SK-N-SH treated with all-trans-retinoic acid at 6 μM for 48 hours (cell line): ENCODE measurements at regions not wholly inside any gene's neighbourhood (a gene's known extent, or its start where the extent isn't known, plus 50 kb on each side); places are given as distances from the start of the nearest gene placed in this dataset.

Experiments used
- BACH2 ChIP-seq: fragments of 250-450 bp; sonication (Bioruptor Pico); IDR thresholded peaks from 2 replicates; pipeline ENCODE4 v1.9.0; 2021; ENCODE audit warnings: mild to moderate bottlenecking, borderline replicate concordance
- CSDC2 ChIP-seq: fragments of 250-450 bp; sonication (Bioruptor Pico); IDR thresholded peaks from 2 replicates; pipeline ENCODE4 v1.5.0; 2020; ENCODE audit warnings: mild to moderate bottlenecking, moderate library complexity
- GLIS3 ChIP-seq: fragments of 250-450 bp; sonication (Bioruptor Pico); IDR thresholded peaks from 2 replicates; pipeline ENCODE4 v1.5.0; 2020; ENCODE audit warnings: mild to moderate bottlenecking, moderate library complexity
- PPARA ChIP-seq: fragments of 250-450 bp; sonication (Bioruptor Pico); IDR thresholded peaks from 2 replicates; pipeline ENCODE4 v1.5.0; 2020; ENCODE audit warnings: mild to moderate bottlenecking, borderline replicate concordance
- RARB ChIP-seq: fragments of 250-450 bp; sonication (Bioruptor Pico); IDR thresholded peaks from 2 replicates; pipeline ENCODE4 v1.8.0; 2021; ENCODE audit warnings: mild to moderate bottlenecking, moderate library complexity
- SNAI2 ChIP-seq: fragments of 250-450 bp; sonication (Bioruptor Pico); IDR thresholded peaks from 2 replicates; pipeline ENCODE4 v1.5.0; 2020; ENCODE audit warnings: mild to moderate bottlenecking, moderate library complexity
- TCF4 ChIP-seq: fragments of 250-450 bp; sonication (Bioruptor Pico); IDR thresholded peaks from 2 replicates; pipeline ENCODE4 v1.8.0; 2021; ENCODE audit warnings: mild to moderate bottlenecking, moderate library complexity, borderline replicate concordance
- ZC3H10 ChIP-seq: fragments of 250-450 bp; sonication (Bioruptor Pico); IDR thresholded peaks from 2 replicates; pipeline ENCODE4 v1.5.1; 2021; ENCODE audit warnings: mild to moderate bottlenecking, moderate library complexity
- ZFP3 ChIP-seq: fragments of 250-450 bp; sonication (Bioruptor Pico); IDR thresholded peaks from 2 replicates; pipeline ENCODE4 v1.5.0; 2020; ENCODE audit warnings: mild to moderate bottlenecking, moderate library complexity
- ZFP30 ChIP-seq: fragments of 450-650 bp; formaldehyde crosslinking; IDR thresholded peaks from 2 replicates; pipeline ENCODE4 v1.5.0; 2022; ENCODE audit warnings: mild to moderate bottlenecking, moderate library complexity
- TF ChIP-seq, protein P1 (sequence below): fragments of 250-450 bp; sonication (Bioruptor Pico); IDR thresholded peaks from 2 replicates; pipeline ENCODE4 v1.8.0; 2020; ENCODE audit warnings: mild to moderate bottlenecking, moderate library complexity, borderline replicate concordance
- TF ChIP-seq, protein P2 (sequence below): fragments of 250-450 bp; sonication (Bioruptor Pico); IDR thresholded peaks from 2 replicates; pipeline ENCODE4 v1.5.0; 2020; ENCODE audit warnings: mild to moderate bottlenecking, moderate library complexity
- TF ChIP-seq, protein P3 (sequence below): fragments of 250-450 bp; sonication (Bioruptor Pico); IDR thresholded peaks from 2 replicates; pipeline ENCODE4 v1.8.0; 2021; ENCODE audit warnings: low read depth, mild to moderate bottlenecking, moderate library complexity, borderline replicate concordance
- TF ChIP-seq, protein P4 (sequence below): fragments of 250-450 bp; sonication (Bioruptor Pico); IDR thresholded peaks from 2 replicates; pipeline ENCODE4 v1.5.1; 2021; ENCODE audit warnings: mild to moderate bottlenecking, moderate library complexity

DNA sequence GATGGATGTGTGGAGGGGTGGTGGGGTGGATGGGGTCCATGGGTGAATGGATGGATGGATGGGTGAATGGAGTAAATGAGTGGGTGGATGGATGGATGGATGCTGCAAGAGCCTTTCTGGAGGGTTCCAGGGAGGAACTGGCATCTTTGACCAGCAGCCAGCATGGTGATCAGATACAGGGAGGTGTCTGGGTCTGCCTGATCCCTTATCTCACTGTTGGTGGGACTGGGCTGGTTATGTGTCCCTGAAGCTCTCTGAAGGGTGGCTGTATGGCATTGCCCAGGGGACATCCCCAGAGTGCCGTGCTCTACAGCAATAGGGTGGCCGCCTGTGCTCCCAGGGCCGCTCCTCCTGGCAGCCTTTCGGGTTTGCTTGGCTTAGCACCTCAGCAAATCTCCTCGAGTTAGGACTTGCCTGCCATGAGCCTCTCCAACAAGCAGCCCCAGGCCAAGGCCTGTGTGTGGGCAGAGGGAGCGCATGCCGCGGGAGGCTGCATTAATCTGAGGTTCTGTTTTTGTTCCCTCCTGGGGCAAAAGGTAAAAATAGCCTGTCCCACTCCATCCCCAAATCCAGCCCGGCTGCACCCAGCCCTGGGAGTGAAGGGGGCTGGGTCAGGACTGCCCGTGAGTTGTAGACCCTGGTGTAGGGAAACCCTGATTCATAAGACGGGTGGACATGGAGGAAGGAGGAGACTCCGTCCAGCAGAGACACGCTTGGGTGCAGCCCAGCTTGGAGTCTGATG is 165.4 kb downstream of the SEC14L1 start:
- TF ChIP-seq, protein P1, sequence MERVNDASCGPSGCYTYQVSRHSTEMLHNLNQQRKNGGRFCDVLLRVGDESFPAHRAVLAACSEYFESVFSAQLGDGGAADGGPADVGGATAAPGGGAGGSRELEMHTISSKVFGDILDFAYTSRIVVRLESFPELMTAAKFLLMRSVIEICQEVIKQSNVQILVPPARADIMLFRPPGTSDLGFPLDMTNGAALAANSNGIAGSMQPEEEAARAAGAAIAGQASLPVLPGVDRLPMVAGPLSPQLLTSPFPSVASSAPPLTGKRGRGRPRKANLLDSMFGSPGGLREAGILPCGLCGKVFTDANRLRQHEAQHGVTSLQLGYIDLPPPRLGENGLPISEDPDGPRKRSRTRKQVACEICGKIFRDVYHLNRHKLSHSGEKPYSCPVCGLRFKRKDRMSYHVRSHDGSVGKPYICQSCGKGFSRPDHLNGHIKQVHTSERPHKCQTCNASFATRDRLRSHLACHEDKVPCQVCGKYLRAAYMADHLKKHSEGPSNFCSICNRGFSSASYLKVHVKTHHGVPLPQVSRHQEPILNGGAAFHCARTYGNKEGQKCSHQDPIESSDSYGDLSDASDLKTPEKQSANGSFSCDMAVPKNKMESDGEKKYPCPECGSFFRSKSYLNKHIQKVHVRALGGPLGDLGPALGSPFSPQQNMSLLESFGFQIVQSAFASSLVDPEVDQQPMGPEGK: no peak
- TF ChIP-seq TCF4: no peak
- TF ChIP-seq, protein P2, sequence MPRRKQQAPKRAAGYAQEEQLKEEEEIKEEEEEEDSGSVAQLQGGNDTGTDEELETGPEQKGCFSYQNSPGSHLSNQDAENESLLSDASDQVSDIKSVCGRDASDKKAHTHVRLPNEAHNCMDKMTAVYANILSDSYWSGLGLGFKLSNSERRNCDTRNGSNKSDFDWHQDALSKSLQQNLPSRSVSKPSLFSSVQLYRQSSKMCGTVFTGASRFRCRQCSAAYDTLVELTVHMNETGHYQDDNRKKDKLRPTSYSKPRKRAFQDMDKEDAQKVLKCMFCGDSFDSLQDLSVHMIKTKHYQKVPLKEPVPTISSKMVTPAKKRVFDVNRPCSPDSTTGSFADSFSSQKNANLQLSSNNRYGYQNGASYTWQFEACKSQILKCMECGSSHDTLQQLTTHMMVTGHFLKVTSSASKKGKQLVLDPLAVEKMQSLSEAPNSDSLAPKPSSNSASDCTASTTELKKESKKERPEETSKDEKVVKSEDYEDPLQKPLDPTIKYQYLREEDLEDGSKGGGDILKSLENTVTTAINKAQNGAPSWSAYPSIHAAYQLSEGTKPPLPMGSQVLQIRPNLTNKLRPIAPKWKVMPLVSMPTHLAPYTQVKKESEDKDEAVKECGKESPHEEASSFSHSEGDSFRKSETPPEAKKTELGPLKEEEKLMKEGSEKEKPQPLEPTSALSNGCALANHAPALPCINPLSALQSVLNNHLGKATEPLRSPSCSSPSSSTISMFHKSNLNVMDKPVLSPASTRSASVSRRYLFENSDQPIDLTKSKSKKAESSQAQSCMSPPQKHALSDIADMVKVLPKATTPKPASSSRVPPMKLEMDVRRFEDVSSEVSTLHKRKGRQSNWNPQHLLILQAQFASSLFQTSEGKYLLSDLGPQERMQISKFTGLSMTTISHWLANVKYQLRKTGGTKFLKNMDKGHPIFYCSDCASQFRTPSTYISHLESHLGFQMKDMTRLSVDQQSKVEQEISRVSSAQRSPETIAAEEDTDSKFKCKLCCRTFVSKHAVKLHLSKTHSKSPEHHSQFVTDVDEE (CRISPR knock-in tag): no peak
- no peak for TF ChIP-seq ZC3H10 (CRISPR knock-in tag)
- TF ChIP-seq PPARA (CRISPR knock-in tag): no peak
- TF ChIP-seq GLIS3 (CRISPR knock-in tag): no peak
- TF ChIP-seq, protein P3, sequence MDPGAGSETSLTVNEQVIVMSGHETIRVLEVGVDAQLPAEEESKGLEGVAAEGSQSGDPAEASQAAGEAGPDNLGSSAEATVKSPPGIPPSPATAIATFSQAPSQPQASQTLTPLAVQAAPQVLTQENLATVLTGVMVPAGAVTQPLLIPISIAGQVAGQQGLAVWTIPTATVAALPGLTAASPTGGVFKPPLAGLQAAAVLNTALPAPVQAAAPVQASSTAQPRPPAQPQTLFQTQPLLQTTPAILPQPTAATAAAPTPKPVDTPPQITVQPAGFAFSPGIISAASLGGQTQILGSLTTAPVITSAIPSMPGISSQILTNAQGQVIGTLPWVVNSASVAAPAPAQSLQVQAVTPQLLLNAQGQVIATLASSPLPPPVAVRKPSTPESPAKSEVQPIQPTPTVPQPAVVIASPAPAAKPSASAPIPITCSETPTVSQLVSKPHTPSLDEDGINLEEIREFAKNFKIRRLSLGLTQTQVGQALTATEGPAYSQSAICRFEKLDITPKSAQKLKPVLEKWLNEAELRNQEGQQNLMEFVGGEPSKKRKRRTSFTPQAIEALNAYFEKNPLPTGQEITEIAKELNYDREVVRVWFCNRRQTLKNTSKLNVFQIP (CRISPR knock-in tag): no peak
- TF ChIP-seq, protein P4, sequence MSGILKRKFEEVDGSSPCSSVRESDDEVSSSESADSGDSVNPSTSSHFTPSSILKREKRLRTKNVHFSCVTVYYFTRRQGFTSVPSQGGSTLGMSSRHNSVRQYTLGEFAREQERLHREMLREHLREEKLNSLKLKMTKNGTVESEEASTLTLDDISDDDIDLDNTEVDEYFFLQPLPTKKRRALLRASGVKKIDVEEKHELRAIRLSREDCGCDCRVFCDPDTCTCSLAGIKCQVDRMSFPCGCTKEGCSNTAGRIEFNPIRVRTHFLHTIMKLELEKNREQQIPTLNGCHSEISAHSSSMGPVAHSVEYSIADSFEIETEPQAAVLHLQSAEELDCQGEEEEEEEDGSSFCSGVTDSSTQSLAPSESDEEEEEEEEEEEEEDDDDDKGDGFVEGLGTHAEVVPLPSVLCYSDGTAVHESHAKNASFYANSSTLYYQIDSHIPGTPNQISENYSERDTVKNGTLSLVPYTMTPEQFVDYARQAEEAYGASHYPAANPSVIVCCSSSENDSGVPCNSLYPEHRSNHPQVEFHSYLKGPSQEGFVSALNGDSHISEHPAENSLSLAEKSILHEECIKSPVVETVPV (CRISPR knock-in tag): no peak
- no peak for TF ChIP-seq CSDC2 (CRISPR knock-in tag)
- no peak for TF ChIP-seq ZFP30 (CRISPR knock-in tag)
- TF ChIP-seq ZFP3 (CRISPR knock-in tag): no peak
- TF ChIP-seq RARB (CRISPR knock-in tag): no peak
- no peak for TF ChIP-seq SNAI2 (CRISPR knock-in tag)
- no peak for TF ChIP-seq BACH2 (CRISPR knock-in tag)
